GM20000 (cell line): ENCODE measurements at regions not wholly inside any gene's neighbourhood (a gene's known extent, or its start where the extent isn't known, plus 50 kb on each side); places are given as distances from the start of the nearest gene placed in this dataset.

Experiments used
- DNase-seq: peaks from one replicate; pipeline ENCODE4 v3.0.0; 2012; ENCODE audit warnings: low spot score
- TF ChIP-seq, protein P1 (sequence below): IDR thresholded peaks from 2 replicates; pipeline ENCODE4 v1.5.1; 2012; ENCODE audit warnings: mild to moderate bottlenecking, control low read depth; ENCODE audit errors: extremely low read depth, missing control alignments

GRCh38 chr2:146764301-146764700 is 1080.5 kb upstream of the ACVR2A start:
- DNase-seq: no peak
- TF ChIP-seq, protein P1, sequence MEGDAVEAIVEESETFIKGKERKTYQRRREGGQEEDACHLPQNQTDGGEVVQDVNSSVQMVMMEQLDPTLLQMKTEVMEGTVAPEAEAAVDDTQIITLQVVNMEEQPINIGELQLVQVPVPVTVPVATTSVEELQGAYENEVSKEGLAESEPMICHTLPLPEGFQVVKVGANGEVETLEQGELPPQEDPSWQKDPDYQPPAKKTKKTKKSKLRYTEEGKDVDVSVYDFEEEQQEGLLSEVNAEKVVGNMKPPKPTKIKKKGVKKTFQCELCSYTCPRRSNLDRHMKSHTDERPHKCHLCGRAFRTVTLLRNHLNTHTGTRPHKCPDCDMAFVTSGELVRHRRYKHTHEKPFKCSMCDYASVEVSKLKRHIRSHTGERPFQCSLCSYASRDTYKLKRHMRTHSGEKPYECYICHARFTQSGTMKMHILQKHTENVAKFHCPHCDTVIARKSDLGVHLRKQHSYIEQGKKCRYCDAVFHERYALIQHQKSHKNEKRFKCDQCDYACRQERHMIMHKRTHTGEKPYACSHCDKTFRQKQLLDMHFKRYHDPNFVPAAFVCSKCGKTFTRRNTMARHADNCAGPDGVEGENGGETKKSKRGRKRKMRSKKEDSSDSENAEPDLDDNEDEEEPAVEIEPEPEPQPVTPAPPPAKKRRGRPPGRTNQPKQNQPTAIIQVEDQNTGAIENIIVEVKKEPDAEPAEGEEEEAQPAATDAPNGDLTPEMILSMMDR: no peak

GRCh38 chr2:146762786-146763185 is 1082.0 kb upstream of the ACVR2A start:
- no peak for DNase-seq
- TF ChIP-seq, protein P1: no peak

DNA sequence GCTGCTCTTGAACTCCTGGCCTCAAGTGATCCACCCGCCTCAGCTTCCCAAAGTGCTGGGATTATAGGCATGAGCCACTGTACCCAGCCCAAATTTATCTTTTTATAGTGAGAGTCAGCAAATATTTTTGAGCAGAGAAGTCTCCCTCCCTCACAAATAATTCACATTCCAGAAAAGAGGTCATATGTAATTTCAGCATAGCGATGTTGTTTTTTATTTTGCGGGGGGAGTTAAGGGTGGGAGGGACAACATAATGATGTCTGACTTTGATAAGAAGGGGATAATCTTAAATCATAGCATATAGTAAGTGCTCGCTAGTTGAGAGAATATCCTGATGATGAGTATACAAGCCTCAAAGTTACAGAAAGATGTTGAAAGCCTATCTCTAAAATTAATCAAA is 1090.2 kb upstream of the ACVR2A start:
- TF ChIP-seq, protein P1: no peak
- no peak for DNase-seq

DNA sequence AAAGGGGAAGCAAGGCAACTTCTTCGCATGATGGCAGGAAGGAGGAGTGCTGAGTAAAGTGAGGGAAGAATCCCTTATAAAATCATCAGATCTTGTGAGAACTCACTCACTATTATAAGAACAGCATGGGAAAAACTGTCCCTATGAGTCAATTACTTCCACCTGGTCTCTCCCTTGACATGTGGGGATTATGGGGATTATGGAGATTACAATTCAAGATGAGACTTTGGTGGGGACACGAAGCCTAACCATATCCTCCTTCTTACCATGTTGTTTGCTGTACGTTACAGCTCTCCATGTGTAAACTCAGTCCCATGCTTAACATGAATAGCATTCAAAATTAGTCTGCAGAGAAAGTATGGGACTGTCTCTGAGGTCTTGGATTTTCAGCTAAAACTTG is 1096.8 kb upstream of the ACVR2A start:
- DNase-seq: no peak
- TF ChIP-seq, protein P1: no peak

GRCh38 chr2:146741260-146741659 is 1103.6 kb upstream of the ACVR2A start:
- TF ChIP-seq, protein P1: no peak
- DNase-seq: no peak

GRCh38 chr2:146734821-146735190 is 1110.0 kb upstream of the ACVR2A start:
- no peak for DNase-seq
- TF ChIP-seq, protein P1: no peak

GRCh38 chr2:146734042-146734820 is 1110.6 kb upstream of the ACVR2A start:
- TF ChIP-seq, protein P1: peak; percentile 29
- DNase-seq: peak; percentile 7
